ENCODE measurements at regions not wholly inside any gene's neighbourhood (a gene's known extent, or its start where the extent isn't known, plus 50 kb on each side); places are given as distances from the start of the nearest gene placed in this dataset.

DNA sequence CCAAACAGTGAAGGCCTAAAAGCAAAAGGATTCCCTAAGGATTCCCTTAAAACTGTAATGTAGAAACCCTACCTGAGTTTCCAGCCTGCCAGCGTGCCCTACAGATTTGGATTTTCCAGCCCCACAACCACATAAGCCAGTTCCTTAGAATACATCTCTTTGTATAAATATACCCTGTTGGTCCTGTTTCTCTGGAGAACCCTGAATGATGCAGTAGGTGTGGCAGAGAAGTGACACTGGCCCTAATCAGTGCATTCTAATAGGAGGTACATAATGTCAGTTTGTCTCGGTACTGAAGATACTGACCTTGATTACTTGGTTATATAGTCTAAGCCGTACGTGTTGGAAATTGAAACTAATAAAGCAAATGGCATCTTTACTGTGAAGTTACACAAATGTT, 707.8 kb upstream of the SLC35B3 start:
- TF ChIP-seq, protein P1, sequence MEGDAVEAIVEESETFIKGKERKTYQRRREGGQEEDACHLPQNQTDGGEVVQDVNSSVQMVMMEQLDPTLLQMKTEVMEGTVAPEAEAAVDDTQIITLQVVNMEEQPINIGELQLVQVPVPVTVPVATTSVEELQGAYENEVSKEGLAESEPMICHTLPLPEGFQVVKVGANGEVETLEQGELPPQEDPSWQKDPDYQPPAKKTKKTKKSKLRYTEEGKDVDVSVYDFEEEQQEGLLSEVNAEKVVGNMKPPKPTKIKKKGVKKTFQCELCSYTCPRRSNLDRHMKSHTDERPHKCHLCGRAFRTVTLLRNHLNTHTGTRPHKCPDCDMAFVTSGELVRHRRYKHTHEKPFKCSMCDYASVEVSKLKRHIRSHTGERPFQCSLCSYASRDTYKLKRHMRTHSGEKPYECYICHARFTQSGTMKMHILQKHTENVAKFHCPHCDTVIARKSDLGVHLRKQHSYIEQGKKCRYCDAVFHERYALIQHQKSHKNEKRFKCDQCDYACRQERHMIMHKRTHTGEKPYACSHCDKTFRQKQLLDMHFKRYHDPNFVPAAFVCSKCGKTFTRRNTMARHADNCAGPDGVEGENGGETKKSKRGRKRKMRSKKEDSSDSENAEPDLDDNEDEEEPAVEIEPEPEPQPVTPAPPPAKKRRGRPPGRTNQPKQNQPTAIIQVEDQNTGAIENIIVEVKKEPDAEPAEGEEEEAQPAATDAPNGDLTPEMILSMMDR (conservative IDR thresholded peaks at IDR 0.05) = no peak
- H3K27ac ChIP-seq = no peak overlapping the region

DNA sequence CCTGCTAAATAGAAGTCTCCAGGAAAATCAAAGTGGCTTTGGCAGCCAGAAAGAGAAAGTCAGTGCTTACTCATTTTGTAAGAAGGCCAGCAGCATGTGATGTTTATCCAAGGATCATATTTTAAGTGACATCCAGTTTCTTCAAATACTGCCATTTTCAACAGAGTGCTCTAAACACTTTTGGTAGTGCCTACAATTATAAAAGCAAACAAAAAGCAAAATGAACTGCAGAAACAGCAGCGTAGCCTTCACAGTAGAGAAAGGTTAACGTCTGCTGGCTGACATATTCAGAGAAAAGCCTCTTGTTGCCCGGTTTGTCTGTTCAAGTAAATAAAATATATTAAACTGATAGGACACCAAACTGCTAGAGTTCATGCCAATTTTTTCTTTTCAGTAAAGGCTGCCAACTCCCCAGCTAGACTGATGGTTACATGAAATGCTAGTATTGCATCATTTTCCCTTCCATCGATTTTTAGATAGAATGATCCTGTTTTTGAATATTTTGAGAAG, 705.7 kb upstream of the SLC35B3 start:
- TF ChIP-seq, protein P1 (conservative IDR thresholded peaks at IDR 0.05) = no peak
- peak overlapping the region; percentile 76 for H3K27ac ChIP-seq

DNA sequence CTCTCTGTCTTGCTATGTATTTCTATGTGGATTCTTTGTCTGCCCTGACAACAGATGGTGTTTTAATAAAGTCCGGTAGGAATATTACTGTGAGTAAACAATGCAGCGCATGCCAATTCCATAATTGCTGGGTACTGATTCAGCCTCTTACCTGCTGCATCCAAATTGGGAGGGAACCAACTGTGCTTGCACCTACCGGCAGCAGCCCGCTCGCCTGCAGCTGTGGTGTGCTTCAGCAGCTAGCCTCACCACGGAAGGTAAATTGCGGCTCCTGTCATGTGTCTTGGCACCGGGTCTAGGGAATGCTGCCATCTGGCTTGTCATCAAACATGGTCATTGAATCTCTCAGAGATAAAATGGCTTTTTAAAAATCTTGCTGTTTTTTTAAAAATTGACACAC, 704.8 kb upstream of the SLC35B3 start:
- TF ChIP-seq, protein P1 (conservative IDR thresholded peaks at IDR 0.05) = no peak
- H3K27ac ChIP-seq = peak overlapping the region; percentile 76

DNA sequence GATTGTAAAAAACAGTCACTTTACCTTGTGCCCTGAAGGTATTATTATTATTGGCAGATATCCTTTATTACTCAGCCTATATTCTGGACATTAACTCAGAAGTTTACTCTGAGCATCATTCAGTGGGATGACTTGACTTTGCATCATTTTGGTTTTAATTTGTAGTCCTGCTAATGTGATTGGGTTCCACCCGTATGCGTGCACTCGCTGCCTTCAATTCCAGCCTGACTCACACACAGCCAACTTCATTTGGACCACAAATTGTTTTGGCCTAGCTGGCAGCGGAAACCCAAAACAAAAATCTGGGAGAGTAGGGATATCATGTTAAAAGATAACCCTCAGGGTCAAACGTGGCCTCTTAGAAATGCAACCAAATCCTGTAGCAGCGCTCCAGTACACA, 704.4 kb upstream of the SLC35B3 start:
- TF ChIP-seq, protein P1 (conservative IDR thresholded peaks at IDR 0.05) = no peak
- peak overlapping the region; percentile 76 for H3K27ac ChIP-seq

DNA sequence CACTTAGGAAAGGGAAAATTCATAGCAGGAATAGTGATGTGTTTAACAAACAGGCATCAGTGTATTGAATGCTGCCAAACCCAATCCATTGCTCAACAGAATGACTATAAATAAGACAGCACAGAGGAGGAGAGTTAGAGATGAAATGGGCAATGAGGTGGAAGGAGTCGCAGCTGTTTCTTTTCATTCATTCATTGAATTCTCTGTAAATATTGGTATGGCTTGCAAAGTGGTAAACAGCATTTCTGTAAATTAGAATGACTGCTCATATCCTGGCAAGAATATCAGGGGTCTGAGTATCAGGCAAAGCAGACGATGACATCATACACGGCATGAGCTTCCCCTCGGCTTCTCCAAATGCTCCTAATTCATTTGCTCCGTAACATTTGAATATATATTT, 703.6 kb upstream of the SLC35B3 start:
- H3K27ac ChIP-seq = peak overlapping the region; percentile 76
- TF ChIP-seq, protein P1 (conservative IDR thresholded peaks at IDR 0.05) = no peak

DNA sequence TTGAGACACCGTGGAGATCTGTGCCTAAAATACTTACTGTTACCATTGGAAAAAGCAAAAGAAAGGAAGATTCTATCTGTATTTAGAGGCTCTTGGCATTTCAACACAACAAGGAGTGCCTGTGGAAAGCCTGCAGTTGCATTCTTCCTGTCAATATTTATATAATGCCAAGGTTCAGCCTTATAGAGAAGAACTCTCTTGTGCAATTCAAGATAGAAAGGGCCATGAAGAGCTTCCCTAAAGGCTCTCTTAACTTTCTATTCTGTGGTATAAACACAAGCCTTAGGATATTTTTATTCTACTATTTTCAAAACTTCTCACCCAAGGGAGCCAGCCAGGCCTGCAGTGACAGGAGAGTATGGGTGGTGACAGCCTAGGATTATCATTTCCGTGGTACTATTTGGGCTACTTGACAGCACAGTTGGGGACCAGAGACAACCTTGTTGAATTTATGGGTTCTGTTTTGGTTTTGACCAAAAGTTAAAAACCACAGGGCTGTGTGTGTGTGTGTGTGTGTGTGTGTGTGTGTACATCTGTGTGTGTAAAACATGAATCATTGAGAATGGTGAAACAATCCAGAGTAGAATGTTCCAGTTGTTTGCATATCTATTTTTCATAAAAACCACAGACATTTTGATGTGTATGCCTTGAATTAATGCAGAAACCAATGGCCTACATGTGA, 700.9 kb upstream of the SLC35B3 start:
- H3K27ac ChIP-seq = no peak overlapping the region
- TF ChIP-seq, protein P1 (conservative IDR thresholded peaks at IDR 0.05) = no peak

DNA sequence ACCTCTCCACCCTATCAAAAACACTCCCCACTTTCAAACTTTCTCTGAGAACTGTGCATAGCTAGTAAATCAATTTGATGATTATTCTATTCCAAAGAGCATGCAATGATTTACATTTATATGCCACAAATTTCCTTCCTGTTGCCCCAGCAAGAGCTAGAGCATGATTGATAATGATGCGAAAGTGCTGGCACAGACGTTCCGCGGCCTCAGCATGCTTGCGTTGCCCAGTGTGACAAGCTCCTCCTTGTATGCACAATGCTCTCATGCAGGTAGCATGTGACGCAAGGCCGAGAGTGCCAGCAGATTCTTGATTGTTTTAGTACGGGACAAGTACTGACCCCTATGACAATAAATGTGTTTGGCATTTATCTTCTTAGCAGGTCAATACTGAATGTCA, 696.3 kb upstream of the SLC35B3 start:
- TF ChIP-seq, protein P1 (conservative IDR thresholded peaks at IDR 0.05) = no peak
- peak overlapping the region; percentile 13; the same call in 1 of the 2 replicates for H3K27ac ChIP-seq

Measured in VCaP (cell line).